ENCODE measurements at regions not wholly inside any gene's neighbourhood (a gene's known extent, or its start where the extent isn't known, plus 50 kb on each side); places are given as distances from the start of the nearest gene placed in this dataset.

DNA sequence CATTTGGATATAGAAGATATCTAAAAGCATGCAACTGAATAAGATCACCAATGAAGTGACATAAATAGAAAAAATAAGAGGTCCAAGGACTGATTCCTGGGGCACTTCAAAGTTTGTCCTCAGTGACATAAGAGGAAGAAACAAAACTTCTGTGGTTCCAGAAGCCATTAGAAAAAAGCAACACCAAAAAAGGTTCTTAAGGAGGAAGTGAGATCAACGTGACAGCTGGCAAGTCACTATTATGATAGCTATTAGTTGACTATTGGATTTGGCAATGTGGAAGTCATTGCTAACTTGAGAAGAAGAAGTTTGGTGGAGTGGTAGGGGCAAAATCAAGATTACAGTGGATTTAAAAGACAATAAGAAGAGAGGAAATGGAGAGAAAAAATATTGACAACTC, 1098.3 kb downstream of the NAALADL2 start:
- TF ChIP-seq FOXM1 (IDR thresholded peaks at IDR 0.05; ENCODE audit: low read depth) (no peak), EP300 (IDR thresholded peaks at IDR 0.05; ENCODE audit: borderline replicate concordance in 1 of 2, low read depth in 1 of 2, low read length in 1 of 2) (no peak), FOSL2 (IDR thresholded peaks at IDR 0.05; ENCODE audit: borderline replicate concordance, low read depth) (no peak), SIN3A (IDR thresholded peaks at IDR 0.05; ENCODE audit: borderline replicate concordance, low read depth, low read length) (no peak), EZH2phosphoT487 (IDR thresholded peaks at IDR 0.05; ENCODE audit: borderline replicate concordance, low read depth) (no peak), POLR2AphosphoS5 (IDR thresholded peaks at IDR 0.05; ENCODE audit: low read depth, low read length) (no peak), GABPA (IDR thresholded peaks at IDR 0.05; ENCODE audit: low read depth) (no peak), RAD21 (IDR thresholded peaks at IDR 0.05; ENCODE audit: low read length) (no peak), RCOR1 (IDR thresholded peaks at IDR 0.05; ENCODE audit: low read length) (no peak), TAF1 (IDR thresholded peaks at IDR 0.05; ENCODE audit: borderline replicate concordance, low read depth, low read length) (no peak)
- TF ChIP-seq, protein P1, sequence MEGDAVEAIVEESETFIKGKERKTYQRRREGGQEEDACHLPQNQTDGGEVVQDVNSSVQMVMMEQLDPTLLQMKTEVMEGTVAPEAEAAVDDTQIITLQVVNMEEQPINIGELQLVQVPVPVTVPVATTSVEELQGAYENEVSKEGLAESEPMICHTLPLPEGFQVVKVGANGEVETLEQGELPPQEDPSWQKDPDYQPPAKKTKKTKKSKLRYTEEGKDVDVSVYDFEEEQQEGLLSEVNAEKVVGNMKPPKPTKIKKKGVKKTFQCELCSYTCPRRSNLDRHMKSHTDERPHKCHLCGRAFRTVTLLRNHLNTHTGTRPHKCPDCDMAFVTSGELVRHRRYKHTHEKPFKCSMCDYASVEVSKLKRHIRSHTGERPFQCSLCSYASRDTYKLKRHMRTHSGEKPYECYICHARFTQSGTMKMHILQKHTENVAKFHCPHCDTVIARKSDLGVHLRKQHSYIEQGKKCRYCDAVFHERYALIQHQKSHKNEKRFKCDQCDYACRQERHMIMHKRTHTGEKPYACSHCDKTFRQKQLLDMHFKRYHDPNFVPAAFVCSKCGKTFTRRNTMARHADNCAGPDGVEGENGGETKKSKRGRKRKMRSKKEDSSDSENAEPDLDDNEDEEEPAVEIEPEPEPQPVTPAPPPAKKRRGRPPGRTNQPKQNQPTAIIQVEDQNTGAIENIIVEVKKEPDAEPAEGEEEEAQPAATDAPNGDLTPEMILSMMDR (IDR thresholded peaks at IDR 0.05), result no peak
- TF ChIP-seq, protein P2, sequence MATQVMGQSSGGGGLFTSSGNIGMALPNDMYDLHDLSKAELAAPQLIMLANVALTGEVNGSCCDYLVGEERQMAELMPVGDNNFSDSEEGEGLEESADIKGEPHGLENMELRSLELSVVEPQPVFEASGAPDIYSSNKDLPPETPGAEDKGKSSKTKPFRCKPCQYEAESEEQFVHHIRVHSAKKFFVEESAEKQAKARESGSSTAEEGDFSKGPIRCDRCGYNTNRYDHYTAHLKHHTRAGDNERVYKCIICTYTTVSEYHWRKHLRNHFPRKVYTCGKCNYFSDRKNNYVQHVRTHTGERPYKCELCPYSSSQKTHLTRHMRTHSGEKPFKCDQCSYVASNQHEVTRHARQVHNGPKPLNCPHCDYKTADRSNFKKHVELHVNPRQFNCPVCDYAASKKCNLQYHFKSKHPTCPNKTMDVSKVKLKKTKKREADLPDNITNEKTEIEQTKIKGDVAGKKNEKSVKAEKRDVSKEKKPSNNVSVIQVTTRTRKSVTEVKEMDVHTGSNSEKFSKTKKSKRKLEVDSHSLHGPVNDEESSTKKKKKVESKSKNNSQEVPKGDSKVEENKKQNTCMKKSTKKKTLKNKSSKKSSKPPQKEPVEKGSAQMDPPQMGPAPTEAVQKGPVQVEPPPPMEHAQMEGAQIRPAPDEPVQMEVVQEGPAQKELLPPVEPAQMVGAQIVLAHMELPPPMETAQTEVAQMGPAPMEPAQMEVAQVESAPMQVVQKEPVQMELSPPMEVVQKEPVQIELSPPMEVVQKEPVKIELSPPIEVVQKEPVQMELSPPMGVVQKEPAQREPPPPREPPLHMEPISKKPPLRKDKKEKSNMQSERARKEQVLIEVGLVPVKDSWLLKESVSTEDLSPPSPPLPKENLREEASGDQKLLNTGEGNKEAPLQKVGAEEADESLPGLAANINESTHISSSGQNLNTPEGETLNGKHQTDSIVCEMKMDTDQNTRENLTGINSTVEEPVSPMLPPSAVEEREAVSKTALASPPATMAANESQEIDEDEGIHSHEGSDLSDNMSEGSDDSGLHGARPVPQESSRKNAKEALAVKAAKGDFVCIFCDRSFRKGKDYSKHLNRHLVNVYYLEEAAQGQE (IDR thresholded peaks at IDR 0.05; ENCODE audit: low read depth, low read length), result no peak
- TF ChIP-seq, protein P3, sequence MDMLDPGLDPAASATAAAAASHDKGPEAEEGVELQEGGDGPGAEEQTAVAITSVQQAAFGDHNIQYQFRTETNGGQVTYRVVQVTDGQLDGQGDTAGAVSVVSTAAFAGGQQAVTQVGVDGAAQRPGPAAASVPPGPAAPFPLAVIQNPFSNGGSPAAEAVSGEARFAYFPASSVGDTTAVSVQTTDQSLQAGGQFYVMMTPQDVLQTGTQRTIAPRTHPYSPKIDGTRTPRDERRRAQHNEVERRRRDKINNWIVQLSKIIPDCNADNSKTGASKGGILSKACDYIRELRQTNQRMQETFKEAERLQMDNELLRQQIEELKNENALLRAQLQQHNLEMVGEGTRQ (IDR thresholded peaks at IDR 0.05; ENCODE audit: borderline replicate concordance, low read depth, low read length), result no peak

Data from SK-N-SH (cell line).